GM23338 (cell line): ENCODE measurements at regions not wholly inside any gene's neighbourhood (a gene's known extent, or its start where the extent isn't known, plus 50 kb on each side); places are given as distances from the start of the nearest gene placed in this dataset.

Experiments used
- ATAC-seq: fragments of 200-7000 bp; cut with Tn5 transposase; 3 replicates; pipeline ENCODE4 v1.9.1; 2020
- DNase-seq: peaks from one replicate; pipeline ENCODE4 v3.0.0-alpha.2; 2015; ENCODE audit warnings: low spot score
- H2AFZ ChIP-seq: fragments of 200-600 bp; sonication (generic); 2 replicates; pipeline ENCODE4 v1.8.0; 2016; ENCODE audit warnings: antibody characterized with exemption, mild to moderate bottlenecking, moderate library complexity
- H3F3A ChIP-seq: fragments of 200-600 bp; sonication (generic); replicated peaks from 2 replicates; pipeline ENCODE4 v1.8.0; 2017; ENCODE audit warnings: antibody characterized with exemption, mixed run types, low read depth
- H3K27ac ChIP-seq: fragments of 200-600 bp; sonication (generic); 2 replicates; pipeline ENCODE4 v1.6.1; 2016; ENCODE audit warnings: low read depth
- H3K27me3 ChIP-seq: fragments of 200-600 bp; sonication (generic); 2 replicates; pipeline ENCODE4 v1.8.0; 2016; ENCODE audit warnings: mild to moderate bottlenecking, mixed run types, moderate library complexity; ENCODE audit not compliant: insufficient read depth
- H3K36me3 ChIP-seq: fragments of 200-600 bp; sonication (generic); 2 replicates; pipeline ENCODE4 v1.8.0; 2016; ENCODE audit warnings: mild to moderate bottlenecking; ENCODE audit not compliant: insufficient read depth
- H3K4me1 ChIP-seq: fragments of 200-600 bp; sonication (generic); 2 replicates; pipeline ENCODE4 v1.8.0; 2016; ENCODE audit warnings: mild to moderate bottlenecking, moderate library complexity; ENCODE audit not compliant: insufficient read depth
- H3K4me2 ChIP-seq: fragments of 200-600 bp; sonication (generic); 2 replicates; pipeline ENCODE4 v1.7.1; 2017; ENCODE audit warnings: mixed run types
- H3K4me3 ChIP-seq: fragments of 200-600 bp; sonication (generic); 2 replicates; pipeline ENCODE4 v1.6.1; 2016; ENCODE audit warnings: mixed run types
- H3K79me2 ChIP-seq: fragments of 200-600 bp; sonication (generic); replicated peaks from 2 replicates; pipeline ENCODE4 v1.8.0; 2017; ENCODE audit warnings: mild to moderate bottlenecking; ENCODE audit not compliant: insufficient read depth
- H3K9me2 ChIP-seq: fragments of 200-600 bp; sonication (generic); 2 replicates; pipeline ENCODE4 v1.8.0; 2017; ENCODE audit not compliant: insufficient read depth
- H4K20me1 ChIP-seq: fragments of 200-600 bp; sonication (generic); replicated peaks from 2 replicates; pipeline ENCODE4 v1.8.0; 2017; ENCODE audit warnings: mild to moderate bottlenecking; ENCODE audit not compliant: insufficient read depth
- H3K27ac Mint-ChIP-seq: 2 replicates; pipeline ENCODE4 v1.8.0; 2020; ENCODE audit warnings: inconsistent platforms, mild to moderate bottlenecking, moderate library complexity, mixed read lengths
- H3K27me3 Mint-ChIP-seq: 3 replicates; pipeline ENCODE4 v1.8.0; 2022; ENCODE audit warnings: low read depth, mild to moderate bottlenecking, moderate library complexity, mixed read lengths, inconsistent platforms; ENCODE audit not compliant: insufficient read depth, poor library complexity
- H3K36me3 Mint-ChIP-seq: 3 replicates; pipeline ENCODE4 v1.8.0; 2021; ENCODE audit warnings: low read depth, mild to moderate bottlenecking, inconsistent platforms, moderate library complexity, mixed read lengths
- H3K4me1 Mint-ChIP-seq: 3 replicates; pipeline ENCODE4 v1.8.0; 2020; ENCODE audit warnings: mild to moderate bottlenecking, inconsistent platforms, mixed read lengths
- H3K4me3 Mint-ChIP-seq: 3 replicates; pipeline ENCODE4 v1.8.0; 2021; ENCODE audit warnings: moderate library complexity, mild to moderate bottlenecking, inconsistent platforms, mixed read lengths
- H3K9me3 Mint-ChIP-seq: 3 replicates; pipeline ENCODE4 v1.8.0; 2020; ENCODE audit warnings: moderate library complexity, mild to moderate bottlenecking, inconsistent platforms, mixed read lengths
- EZH2 ChIP-seq: fragments of 200-600 bp; sonication (generic); IDR thresholded peaks from one replicate; pipeline ENCODE4 v1.8.0; 2017; ENCODE audit warnings: antibody characterized with exemption, mild to moderate bottlenecking, low read depth; ENCODE audit not compliant: unreplicated experiment
- EZH2phosphoT487 ChIP-seq: fragments of 200-600 bp; sonication (generic); IDR thresholded peaks from one replicate; pipeline ENCODE4 v1.8.1; 2018; ENCODE audit warnings: antibody characterized with exemption; ENCODE audit not compliant: unreplicated experiment
- JUNB ChIP-seq: IDR thresholded peaks from one replicate; pipeline ENCODE4 v1.6.1; 2016; ENCODE audit warnings: antibody characterized with exemption; ENCODE audit not compliant: unreplicated experiment
- POLR2AphosphoS5 ChIP-seq: IDR thresholded peaks from 2 replicates; pipeline ENCODE4 v1.6.1; 2016; ENCODE audit warnings: antibody characterized with exemption, low read depth
- TF ChIP-seq, protein P1 (sequence below): IDR thresholded peaks from 2 replicates; pipeline ENCODE4 v1.6.1; 2016; ENCODE audit warnings: antibody characterized with exemption
- TF ChIP-seq, protein P2 (sequence below): fragments of 250-450 bp; sonication (Bioruptor Pico); IDR thresholded peaks from 2 replicates; pipeline ENCODE4 v1.5.0; 2020; ENCODE audit warnings: mild to moderate bottlenecking, moderate library complexity

DNA sequence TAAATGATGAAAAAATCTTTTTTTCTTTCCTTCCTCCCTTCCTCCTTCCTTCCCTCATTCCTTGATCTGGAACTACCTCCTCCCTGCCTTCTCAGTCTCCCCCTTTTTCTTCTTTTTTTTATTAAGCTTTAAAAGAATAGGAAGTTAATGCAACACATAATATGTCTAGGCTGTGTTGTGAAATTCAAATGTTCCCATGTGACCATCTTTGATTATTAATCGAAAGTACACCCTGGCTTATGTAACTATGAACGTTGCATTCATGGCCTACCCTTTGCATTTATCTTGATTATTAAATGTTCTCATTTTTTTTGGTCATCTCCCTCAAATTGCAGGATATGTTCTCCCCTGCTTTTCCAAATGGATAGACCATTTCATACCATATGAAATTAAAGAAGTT, 376.0 kb downstream of the DSEL start:
- no peaks in the 10 kb centered on the region for H3K27me3 ChIP-seq
- no peak overlapping the region for H3K27ac Mint-ChIP-seq
- H2AFZ ChIP-seq: no peak overlapping the region
- H3K27ac ChIP-seq: no peak overlapping the region
- ATAC-seq: no peak
- H3K9me2 ChIP-seq: no peaks in the 10 kb centered on the region
- peaks cover 7% of the 10 kb centered on the region; the same call in 2 of the 3 replicates for H3K4me1 Mint-ChIP-seq
- H3K4me3 Mint-ChIP-seq: no peak overlapping the region
- TF ChIP-seq, protein P1, sequence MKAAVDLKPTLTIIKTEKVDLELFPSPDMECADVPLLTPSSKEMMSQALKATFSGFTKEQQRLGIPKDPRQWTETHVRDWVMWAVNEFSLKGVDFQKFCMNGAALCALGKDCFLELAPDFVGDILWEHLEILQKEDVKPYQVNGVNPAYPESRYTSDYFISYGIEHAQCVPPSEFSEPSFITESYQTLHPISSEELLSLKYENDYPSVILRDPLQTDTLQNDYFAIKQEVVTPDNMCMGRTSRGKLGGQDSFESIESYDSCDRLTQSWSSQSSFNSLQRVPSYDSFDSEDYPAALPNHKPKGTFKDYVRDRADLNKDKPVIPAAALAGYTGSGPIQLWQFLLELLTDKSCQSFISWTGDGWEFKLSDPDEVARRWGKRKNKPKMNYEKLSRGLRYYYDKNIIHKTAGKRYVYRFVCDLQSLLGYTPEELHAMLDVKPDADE: no peak
- TF ChIP-seq, protein P2, sequence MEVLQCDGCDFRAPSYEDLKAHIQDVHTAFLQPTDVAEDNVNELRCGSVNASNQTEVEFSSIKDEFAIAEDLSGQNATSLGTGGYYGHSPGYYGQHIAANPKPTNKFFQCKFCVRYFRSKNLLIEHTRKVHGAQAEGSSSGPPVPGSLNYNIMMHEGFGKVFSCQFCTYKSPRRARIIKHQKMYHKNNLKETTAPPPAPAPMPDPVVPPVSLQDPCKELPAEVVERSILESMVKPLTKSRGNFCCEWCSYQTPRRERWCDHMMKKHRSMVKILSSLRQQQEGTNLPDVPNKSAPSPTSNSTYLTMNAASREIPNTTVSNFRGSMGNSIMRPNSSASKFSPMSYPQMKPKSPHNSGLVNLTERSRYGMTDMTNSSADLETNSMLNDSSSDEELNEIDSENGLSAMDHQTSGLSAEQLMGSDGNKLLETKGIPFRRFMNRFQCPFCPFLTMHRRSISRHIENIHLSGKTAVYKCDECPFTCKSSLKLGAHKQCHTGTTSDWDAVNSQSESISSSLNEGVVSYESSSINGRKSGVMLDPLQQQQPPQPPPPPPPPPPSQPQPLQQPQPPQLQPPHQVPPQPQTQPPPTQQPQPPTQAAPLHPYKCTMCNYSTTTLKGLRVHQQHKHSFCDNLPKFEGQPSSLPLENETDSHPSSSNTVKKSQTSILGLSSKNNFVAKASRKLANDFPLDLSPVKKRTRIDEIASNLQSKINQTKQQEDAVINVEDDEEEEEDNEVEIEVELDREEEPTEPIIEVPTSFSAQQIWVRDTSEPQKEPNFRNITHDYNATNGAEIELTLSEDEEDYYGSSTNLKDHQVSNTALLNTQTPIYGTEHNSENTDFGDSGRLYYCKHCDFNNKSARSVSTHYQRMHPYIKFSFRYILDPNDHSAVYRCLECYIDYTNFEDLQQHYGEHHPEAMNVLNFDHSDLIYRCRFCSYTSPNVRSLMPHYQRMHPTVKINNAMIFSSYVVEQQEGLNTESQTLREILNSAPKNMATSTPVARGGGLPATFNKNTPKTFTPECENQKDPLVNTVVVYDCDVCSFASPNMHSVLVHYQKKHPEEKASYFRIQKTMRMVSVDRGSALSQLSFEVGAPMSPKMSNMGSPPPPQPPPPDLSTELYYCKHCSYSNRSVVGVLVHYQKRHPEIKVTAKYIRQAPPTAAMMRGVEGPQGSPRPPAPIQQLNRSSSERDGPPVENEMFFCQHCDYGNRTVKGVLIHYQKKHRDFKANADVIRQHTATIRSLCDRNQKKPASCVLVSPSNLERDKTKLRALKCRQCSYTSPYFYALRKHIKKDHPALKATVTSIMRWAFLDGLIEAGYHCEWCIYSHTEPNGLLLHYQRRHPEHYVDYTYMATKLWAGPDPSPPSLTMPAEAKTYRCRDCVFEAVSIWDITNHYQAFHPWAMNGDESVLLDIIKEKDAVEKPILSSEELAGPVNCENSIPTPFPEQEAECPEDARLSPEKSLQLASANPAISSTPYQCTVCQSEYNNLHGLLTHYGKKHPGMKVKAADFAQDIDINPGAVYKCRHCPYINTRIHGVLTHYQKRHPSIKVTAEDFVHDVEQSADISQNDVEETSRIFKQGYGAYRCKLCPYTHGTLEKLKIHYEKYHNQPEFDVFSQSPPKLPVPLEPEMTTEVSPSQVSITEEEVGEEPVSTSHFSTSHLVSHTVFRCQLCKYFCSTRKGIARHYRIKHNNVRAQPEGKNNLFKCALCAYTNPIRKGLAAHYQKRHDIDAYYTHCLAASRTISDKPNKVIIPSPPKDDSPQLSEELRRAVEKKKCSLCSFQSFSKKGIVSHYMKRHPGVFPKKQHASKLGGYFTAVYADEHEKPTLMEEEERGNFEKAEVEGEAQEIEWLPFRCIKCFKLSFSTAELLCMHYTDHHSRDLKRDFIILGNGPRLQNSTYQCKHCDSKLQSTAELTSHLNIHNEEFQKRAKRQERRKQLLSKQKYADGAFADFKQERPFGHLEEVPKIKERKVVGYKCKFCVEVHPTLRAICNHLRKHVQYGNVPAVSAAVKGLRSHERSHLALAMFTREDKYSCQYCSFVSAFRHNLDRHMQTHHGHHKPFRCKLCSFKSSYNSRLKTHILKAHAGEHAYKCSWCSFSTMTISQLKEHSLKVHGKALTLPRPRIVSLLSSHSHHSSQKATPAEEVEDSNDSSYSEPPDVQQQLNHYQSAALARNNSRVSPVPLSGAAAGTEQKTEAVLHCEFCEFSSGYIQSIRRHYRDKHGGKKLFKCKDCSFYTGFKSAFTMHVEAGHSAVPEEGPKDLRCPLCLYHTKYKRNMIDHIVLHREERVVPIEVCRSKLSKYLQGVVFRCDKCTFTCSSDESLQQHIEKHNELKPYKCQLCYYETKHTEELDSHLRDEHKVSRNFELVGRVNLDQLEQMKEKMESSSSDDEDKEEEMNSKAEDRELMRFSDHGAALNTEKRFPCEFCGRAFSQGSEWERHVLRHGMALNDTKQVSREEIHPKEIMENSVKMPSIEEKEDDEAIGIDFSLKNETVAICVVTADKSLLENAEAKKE: no peak
- no peak overlapping the region for H3K4me3 ChIP-seq
- no peaks in the 10 kb centered on the region for H3K36me3 Mint-ChIP-seq
- H3K4me1 ChIP-seq: no peaks in the 10 kb centered on the region
- H3F3A ChIP-seq: no peaks in the 10 kb centered on the region
- no peaks in the 10 kb centered on the region for H4K20me1 ChIP-seq
- H3K4me2 ChIP-seq: no peak overlapping the region
- H3K27me3 Mint-ChIP-seq: no peaks in the 10 kb centered on the region
- no peaks in the 10 kb centered on the region for H3K36me3 ChIP-seq
- no peaks in the 10 kb centered on the region for H3K9me3 Mint-ChIP-seq
- no peaks in the 10 kb centered on the region for H3K79me2 ChIP-seq
- no peak for DNase-seq

DNA sequence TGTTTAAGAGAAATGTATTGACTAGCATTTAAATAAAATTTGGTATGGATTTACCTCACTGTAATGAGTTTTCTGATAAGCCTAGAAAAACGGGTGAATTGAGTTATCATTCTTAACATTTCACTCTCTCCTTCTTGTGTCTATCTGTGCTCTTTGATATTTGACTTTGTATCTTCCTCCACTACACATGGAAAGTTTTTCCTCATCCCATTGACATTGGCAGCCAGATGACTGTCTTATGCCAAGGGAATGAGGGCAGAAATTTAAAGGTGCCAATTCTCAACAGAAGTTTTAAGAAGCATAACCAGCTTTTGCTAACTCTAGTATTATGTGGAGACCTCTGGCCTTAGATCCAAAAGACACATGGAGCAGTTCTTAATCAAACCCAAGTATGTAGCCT, 376.6 kb downstream of the DSEL start:
- Histone ChIP-seq H4K20me1 (no peaks in the 10 kb centered on the region), H3K4me2 (no peak overlapping the region), H3K27me3 (no peaks in the 10 kb centered on the region), H3F3A (no peaks in the 10 kb centered on the region), H3K27ac (no peak overlapping the region), H3K79me2 (no peaks in the 10 kb centered on the region), H3K4me1 (no peaks in the 10 kb centered on the region), H2AFZ (no peak overlapping the region), H3K4me3 (no peak overlapping the region), H3K9me2 (no peaks in the 10 kb centered on the region), H3K36me3 (no peaks in the 10 kb centered on the region)
- Mint-ChIP-seq H3K27me3 (peaks cover under 1% of the 10 kb centered on the region), H3K4me3 (no peak overlapping the region), H3K9me3 (no peaks in the 10 kb centered on the region), H3K4me1 (peaks cover 7% of the 10 kb centered on the region; the same call in 2 of the 3 replicates), H3K27ac (no peak overlapping the region), H3K36me3 (no peaks in the 10 kb centered on the region)
- ATAC-seq (no peak), DNase-seq (no peak)
- TF ChIP-seq JUNB (no peak), EZH2 (no peak), POLR2AphosphoS5 (no peak), EZH2phosphoT487 (no peak)
- TF ChIP-seq, protein P2: no peak
